Fibroblast of the aortic adventitia (primary cell): ENCODE measurements at regions not wholly inside any gene's neighbourhood (a gene's known extent, or its start where the extent isn't known, plus 50 kb on each side); places are given as distances from the start of the nearest gene placed in this dataset.

Experiments used
- DNase-seq: peaks from one replicate; pipeline ENCODE4 v3.0.0-alpha.2; 2010; ENCODE audit warnings: low read depth
- H3K4me3 ChIP-seq: 2 replicates; pipeline ENCODE4 v1.5.1; 2011; ENCODE audit warnings: low read depth, mild to moderate bottlenecking, control low read depth, low read length, moderate library complexity
- TF ChIP-seq, protein P1 (sequence below): IDR thresholded peaks from 2 replicates; pipeline ENCODE4 v1.5.1; 2011; ENCODE audit warnings: mild to moderate bottlenecking, low read length, control low read depth, inconsistent platforms; ENCODE audit not compliant: insufficient read depth

DNA sequence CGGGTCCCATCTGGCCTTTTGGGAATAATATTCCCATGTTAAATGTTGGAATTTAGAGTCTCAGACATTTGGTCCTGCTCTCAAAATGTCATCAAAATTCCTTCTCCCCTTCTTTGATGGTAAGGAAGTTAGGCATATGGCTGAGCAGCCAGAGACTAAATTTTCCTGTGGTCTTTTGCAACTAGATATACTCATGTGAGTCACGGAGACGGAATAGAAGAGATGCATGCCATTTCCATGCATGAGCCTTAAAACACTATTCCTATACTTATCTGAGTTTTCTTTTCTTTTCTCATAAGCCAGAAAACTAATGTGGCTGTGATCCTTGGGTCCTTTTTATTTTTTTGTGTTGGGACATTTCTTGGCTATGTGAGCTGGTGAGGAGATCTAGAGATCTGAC, 105.3 kb downstream of the NR2F2 start:
- TF ChIP-seq, protein P1, sequence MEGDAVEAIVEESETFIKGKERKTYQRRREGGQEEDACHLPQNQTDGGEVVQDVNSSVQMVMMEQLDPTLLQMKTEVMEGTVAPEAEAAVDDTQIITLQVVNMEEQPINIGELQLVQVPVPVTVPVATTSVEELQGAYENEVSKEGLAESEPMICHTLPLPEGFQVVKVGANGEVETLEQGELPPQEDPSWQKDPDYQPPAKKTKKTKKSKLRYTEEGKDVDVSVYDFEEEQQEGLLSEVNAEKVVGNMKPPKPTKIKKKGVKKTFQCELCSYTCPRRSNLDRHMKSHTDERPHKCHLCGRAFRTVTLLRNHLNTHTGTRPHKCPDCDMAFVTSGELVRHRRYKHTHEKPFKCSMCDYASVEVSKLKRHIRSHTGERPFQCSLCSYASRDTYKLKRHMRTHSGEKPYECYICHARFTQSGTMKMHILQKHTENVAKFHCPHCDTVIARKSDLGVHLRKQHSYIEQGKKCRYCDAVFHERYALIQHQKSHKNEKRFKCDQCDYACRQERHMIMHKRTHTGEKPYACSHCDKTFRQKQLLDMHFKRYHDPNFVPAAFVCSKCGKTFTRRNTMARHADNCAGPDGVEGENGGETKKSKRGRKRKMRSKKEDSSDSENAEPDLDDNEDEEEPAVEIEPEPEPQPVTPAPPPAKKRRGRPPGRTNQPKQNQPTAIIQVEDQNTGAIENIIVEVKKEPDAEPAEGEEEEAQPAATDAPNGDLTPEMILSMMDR: no peak
- H3K4me3 ChIP-seq: no peak overlapping the region
- DNase-seq: no peak

DNA sequence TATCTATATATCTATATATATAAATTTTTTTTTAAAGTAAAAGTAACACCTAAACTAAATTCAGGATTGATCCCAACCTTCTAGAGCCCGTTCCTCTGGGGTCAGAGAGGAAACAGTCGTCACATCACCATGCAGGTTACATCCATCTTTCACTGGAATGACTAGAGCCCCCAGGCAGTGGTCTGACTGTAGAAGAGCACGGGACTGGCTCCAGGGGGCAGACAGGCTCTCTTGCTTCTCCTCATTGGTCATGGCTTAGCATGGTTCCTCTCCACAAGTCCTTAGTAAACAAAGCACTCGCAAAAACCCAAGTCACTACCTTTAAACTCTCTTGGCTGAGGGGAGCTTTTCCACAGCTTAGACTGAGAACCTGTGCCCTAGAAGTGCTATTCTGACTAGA, 110.5 kb downstream of the NR2F2 start:
- H3K4me3 ChIP-seq: no peak overlapping the region
- DNase-seq: no peak
- TF ChIP-seq, protein P1: no peak

DNA sequence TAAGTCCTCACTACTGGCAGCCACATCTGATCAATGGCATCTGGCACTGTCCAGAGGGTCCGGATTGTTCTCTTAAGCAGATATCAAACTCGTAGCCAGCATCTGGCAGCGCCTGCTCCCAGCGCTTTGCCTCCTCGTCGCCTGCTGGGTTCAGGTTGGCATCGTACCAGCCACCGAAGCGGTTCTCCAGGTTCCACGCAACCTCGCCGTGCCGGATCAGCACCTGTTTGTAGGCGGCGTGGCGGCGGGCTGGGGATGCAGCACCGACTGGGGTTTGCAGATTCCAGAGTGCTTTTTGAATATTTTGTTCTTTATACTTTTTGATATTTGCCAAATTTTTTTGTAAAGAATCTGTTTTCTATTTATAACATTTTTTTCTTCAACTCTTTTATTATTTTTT, 111.6 kb downstream of the NR2F2 start:
- DNase-seq: no peak
- TF ChIP-seq, protein P1: no peak

DNA sequence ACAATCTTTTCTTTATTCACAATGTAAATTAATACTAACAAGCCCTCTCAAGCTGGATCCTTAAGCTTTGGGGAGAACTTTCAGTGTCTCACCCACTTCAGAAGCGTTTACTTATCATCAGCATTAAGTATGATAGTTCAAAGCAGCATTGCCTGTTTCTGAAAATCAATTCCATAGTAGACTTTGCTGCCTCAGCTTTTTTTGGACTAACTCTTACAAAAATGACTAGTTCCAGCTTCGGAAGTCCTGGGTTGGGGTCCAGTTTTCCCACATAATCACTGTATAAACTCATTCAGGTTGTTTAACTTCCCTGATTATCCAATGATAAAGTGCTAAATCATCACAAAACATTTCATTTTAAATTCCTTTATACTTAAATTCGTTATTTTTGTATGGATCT, 114.4 kb downstream of the NR2F2 start:
- TF ChIP-seq, protein P1: no peak
- H3K4me3 ChIP-seq: no peak overlapping the region
- no peak for DNase-seq

More for the DNA sequence above, 111.6 kb downstream of the NR2F2 start:
- H3K4me3 ChIP-seq: no peak overlapping the region

DNA sequence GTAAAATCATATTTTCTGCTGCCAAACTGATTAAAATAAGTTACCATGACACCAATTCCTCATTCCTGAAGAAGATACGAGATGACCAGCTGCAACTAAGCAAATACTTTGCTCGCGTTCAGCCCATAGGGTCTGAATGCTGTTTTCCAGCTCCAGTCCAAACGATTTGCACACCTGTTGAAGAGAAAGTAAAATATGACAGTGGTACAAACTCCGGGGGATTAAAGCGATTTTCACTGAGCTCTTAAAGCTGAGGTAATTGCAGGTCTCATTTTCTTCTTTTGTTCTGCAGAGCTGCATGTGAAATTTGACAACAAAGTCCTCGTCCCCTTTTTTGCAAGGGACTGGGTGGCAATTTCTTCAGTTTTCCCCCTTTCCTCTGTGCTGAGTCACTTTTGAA, 118.4 kb downstream of the NR2F2 start:
- H3K4me3 ChIP-seq: no peak overlapping the region
- no peak for DNase-seq
- TF ChIP-seq, protein P1: no peak

DNA sequence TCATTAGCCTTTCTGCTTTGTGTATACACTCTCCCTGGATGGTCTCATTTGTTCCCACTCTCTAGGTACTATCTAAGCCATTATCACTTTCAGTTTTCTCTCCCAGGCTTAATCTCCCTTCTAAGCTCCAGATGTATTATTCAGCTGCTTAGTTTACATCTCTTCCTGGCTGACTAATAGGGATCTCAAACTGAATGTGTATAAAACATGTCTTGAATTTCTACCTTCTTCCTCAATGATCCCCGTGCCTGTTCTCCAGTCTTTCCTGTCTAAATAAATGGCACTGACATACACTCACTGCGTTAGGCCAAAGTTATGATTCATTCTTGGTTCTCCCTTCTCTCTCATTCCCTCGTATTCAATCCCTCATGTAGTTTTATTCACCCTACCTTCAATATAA, 127.3 kb downstream of the NR2F2 start:
- TF ChIP-seq, protein P1: no peak
- H3K4me3 ChIP-seq: no peak overlapping the region
- DNase-seq: no peak

DNA sequence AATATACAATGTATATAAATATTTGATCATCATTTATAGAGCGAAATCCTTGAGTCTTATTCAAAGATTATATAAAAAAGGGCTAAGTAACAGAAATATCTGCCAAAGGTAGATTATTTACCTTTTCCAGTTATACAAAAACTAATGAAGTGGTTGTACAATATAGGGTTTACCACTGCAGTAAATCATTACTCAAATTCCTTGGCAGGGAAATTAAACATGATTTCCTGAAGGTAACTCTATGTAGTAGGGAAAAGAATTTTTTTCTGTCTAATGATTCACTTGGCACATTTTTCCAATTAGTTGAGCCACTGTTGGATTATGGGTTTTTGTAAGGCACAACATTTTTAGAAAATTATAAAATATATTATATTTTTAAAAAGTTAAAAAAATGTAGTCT, 129.6 kb downstream of the NR2F2 start:
- TF ChIP-seq, protein P1: no peak
- DNase-seq: no peak
- no peak overlapping the region for H3K4me3 ChIP-seq
